K562 (cell line): ENCODE measurements at regions not wholly inside any gene's neighbourhood (a gene's known extent, or its start where the extent isn't known, plus 50 kb on each side); places are given as distances from the start of the nearest gene placed in this dataset.

ENCODE experiments used
- ATAC-seq: fragments of 200-7000 bp; cut with Tn5 transposase; 3 replicates; pipeline ENCODE4 v1.9.1; 2020; ENCODE audit warnings: moderate library complexity
- BruUV-seq: library from RNA; stranded (reverse); fragments of 400-500 nt; replicated peaks from 2 replicates; lab custom pipeline; 2021; lab: Mats Ljungman, UMichigan
- CTCF ChIA-PET: fragments of 300-600 bp; formaldehyde crosslinking; extraction: SDS; loops from one replicate; lab custom pipeline; 2021; ENCODE audit warnings: low intra/inter-chr PET ratio; lab: Yijun Ruan, JAX
- POLR2A ChIA-PET: fragments of 300-600, 350-650 bp; sonication (Branson Sonifier 250); formaldehyde crosslinking; extraction: SDS; loops from one replicate; lab custom pipeline; 2021; ENCODE audit warnings: antibody characterized with exemption, inconsistent platforms; lab: Yijun Ruan, JAX
- DNase-seq, 4 experiments: peaks; one replicate each; pipeline versions ENCODE4 v3.0.0 to v3.0.0-alpha.2; 2011 to 2018; ENCODE audit warnings: low spot score in 3 of 4, mixed read lengths in 3 of 4; ENCODE audit errors: extremely low read depth in 1 of 4
- FAIRE-seq: peaks from 2 replicates; lab custom pipeline; 2011; peaks lifted over from hg19 to GRCh38; lab: Jason Lieb, UNC
- H2AFZ ChIP-seq: 2 replicates; pipeline ENCODE4 v1.6.0; 2011; ENCODE audit warnings: low read depth, low read length, control low read depth, inconsistent platforms
- H3K27ac ChIP-seq: fragments of 200-600 bp; 3 replicates; pipeline ENCODE4 v1.8.0; 2011; ENCODE audit warnings: low read depth, mild to moderate bottlenecking, control low read depth, inconsistent platforms, low read length, moderate library complexity, mixed read lengths; ENCODE audit errors: extremely low read depth
- H3K27me3 ChIP-seq, 2 experiments: fragments of 300-600 bp in 1 of 2; 2 replicates in 1 of 2; 3 replicates in 1 of 2; pipeline versions ENCODE4 v1.6.0 to v1.8.0; 2011; ENCODE audit warnings: inconsistent platforms in 2 of 2, low read length in 2 of 2, mild to moderate bottlenecking in 1 of 2, mixed read lengths in 1 of 2, moderate library complexity in 1 of 2; ENCODE audit not compliant: control insufficient read depth in 2 of 2, insufficient read depth in 2 of 2
- H3K36me3 ChIP-seq: fragments of 300-600 bp; 3 replicates; pipeline ENCODE4 v1.8.0; 2011; ENCODE audit warnings: mild to moderate bottlenecking, low read length, inconsistent platforms; ENCODE audit not compliant: control insufficient read depth, insufficient read depth
- H3K4me1 ChIP-seq, 2 experiments: fragments of 200-600 bp in 1 of 2; replicated peaks in 1 of 2; 2 replicates in 1 of 2; 3 replicates in 1 of 2; pipeline versions ENCODE4 v1.5.1 to v1.8.0; 2011; ENCODE audit warnings: inconsistent platforms in 2 of 2, low read length in 2 of 2, mild to moderate bottlenecking in 1 of 2, mixed read lengths in 1 of 2, moderate library complexity in 1 of 2; ENCODE audit not compliant: control insufficient read depth in 2 of 2, insufficient read depth in 2 of 2
- H3K4me2 ChIP-seq: 2 replicates; pipeline ENCODE4 v1.6.1; 2011; ENCODE audit warnings: low read length, control low read depth, inconsistent platforms, mixed read lengths; ENCODE audit not compliant: insufficient read depth
- H3K4me3 ChIP-seq: fragments of 200-600 bp; sonication (generic), shearing (Covaris generic); 2 replicates; pipeline ENCODE4 v1.5.1; 2016; ENCODE audit warnings: control low read depth, inconsistent platforms
- H3K79me2 ChIP-seq: fragments of 200-600 bp; 3 replicates; pipeline ENCODE4 v1.8.0; 2011; ENCODE audit warnings: low read length, inconsistent platforms; ENCODE audit not compliant: control insufficient read depth, insufficient read depth
- H3K9ac ChIP-seq, 2 experiments: 2 replicates each; pipeline versions ENCODE4 v1.6.0 to v1.6.1; 2011; ENCODE audit warnings: low read depth in 2 of 2, low read length in 2 of 2, control low read depth in 1 of 2, inconsistent platforms in 1 of 2, mild to moderate bottlenecking in 1 of 2, mixed read lengths in 1 of 2; ENCODE audit not compliant: insufficient read depth in 1 of 2
- H3K9me1 ChIP-seq: one replicate; pipeline ENCODE4 v1.6.0; 2011; ENCODE audit warnings: inconsistent platforms, mild to moderate bottlenecking, low read length, moderate library complexity; ENCODE audit not compliant: control insufficient read depth, insufficient read depth
- H3K9me3 ChIP-seq: replicated peaks from 2 replicates; pipeline ENCODE4 v1.5.1; 2011; ENCODE audit warnings: low read depth, low read length, inconsistent platforms; ENCODE audit not compliant: control insufficient read depth, insufficient read depth
- H4K20me1 ChIP-seq: replicated peaks from 2 replicates; pipeline ENCODE4 v1.6.1; 2011; ENCODE audit warnings: low read length, inconsistent platforms, mixed read lengths; ENCODE audit not compliant: control insufficient read depth, insufficient read depth
- CEBPB ChIP-seq: fragments of 450-650 bp; IDR thresholded peaks from 2 replicates; pipeline ENCODE4 v1.6.1; 2016; ENCODE audit warnings: missing genetic modification characterization, missing compliant biosample characterization
- RAD21 ChIP-seq, 2 experiments: fragments of 250-450 bp in 1 of 2; fragments of 450-650 bp in 1 of 2; sonication (Bioruptor Pico) in 1 of 2; formaldehyde crosslinking in 1 of 2; IDR thresholded peaks in 1 of 2; conservative IDR thresholded peaks in 1 of 2; 2 replicates each; pipeline versions ENCODE4 v1.4.0 to v1.8.0; 2020 to 2022; ENCODE audit warnings: mild to moderate bottlenecking in 2 of 2, moderate library complexity in 1 of 2
- WGBS: fragments of 100-300 bp; shearing (Covaris generic); methylation state at CpG from one replicate; pipeline ENCODE4 v1.1.6; 2016; ENCODE audit warnings: low coverage, mixed read lengths; ENCODE audit not compliant: insufficient coverage; ENCODE audit errors: missing lambda C conversion rate; 5-methylcytosine and 5-hydroxymethylcytosine counted together
- in situ Hi-C: fragments of 300-500 bp; cut with MboI; formaldehyde crosslinking; loops from 4 replicates; pipeline ENCODE4 v1.15.0; 2018; ENCODE audit warnings: inconsistent platforms, mixed read lengths
- intact Hi-C: fragments of 100-400 bp; cut with micrococcal nuclease; formaldehyde crosslinking; loops from 2 replicates; pipeline ENCODE4 v1.14.2; 2022
- TF ChIP-seq, protein P1 (sequence below), 3 experiments: IDR thresholded peaks in 2 of 3; conservative IDR thresholded peaks in 1 of 3; 2 replicates each; pipeline ENCODE4 v1.5.1; 2011 to 2012; ENCODE audit warnings: low read length in 3 of 3, mild to moderate bottlenecking in 3 of 3, control low read depth in 2 of 3, improper control_type of control experiment in 1 of 3, inconsistent platforms in 1 of 3, low read depth in 1 of 3, mixed read lengths in 1 of 3, moderate library complexity in 1 of 3; ENCODE audit not compliant: insufficient read depth in 2 of 3
- TF ChIP-seq, protein P2 (sequence below): IDR thresholded peaks from 2 replicates; pipeline ENCODE4 v1.6.1; 2011; ENCODE audit warnings: borderline replicate concordance, low read depth, mild to moderate bottlenecking, moderate library complexity, low read length; ENCODE audit not compliant: insufficient read depth, poor library complexity, severe bottlenecking
- TF ChIP-seq, protein P3 (sequence below): fragments of 450-650 bp; formaldehyde crosslinking; IDR thresholded peaks from 2 replicates; pipeline ENCODE4 v1.4.0; 2020; ENCODE audit warnings: mild to moderate bottlenecking, moderate library complexity

DNA sequence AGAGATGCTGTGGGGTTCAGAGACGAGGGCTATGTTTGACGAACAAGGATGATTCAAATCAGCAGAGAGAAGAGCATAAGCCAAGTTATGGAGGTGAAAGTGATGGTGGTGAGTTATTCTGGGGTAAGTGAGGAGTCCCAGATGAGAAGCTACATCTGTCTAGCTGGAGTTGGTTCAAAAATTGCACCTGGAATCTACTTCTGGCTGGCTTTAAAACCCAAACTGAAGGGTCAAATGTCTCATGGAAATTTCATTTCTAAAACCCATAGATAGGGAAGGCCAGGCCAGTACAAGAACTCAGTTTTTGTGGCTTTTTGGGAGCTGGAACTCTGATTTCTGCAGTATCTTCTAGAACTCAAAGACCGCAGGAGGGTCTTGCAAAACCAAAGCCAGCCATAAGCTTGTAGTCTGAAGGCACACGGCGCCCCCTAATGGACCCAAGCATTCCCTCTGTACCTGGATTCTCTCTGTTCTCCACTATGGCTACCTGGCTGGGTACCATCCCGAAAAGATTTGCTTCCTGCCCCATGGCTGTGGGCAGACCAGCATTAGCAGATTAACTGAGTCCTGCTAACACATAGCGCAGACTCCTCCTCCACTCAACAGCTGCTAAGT, 229.1 kb upstream of the SLC14A2 start:
- WGBS: 2% methylated on average over 4 of the region's 7 CpGs

More for the DNA sequence above, 229.1 kb upstream of the SLC14A2 start:
- intact Hi-C loops: loop anchor here (10.0 kb wide), 1 partner anchor 1761 kb away; no protein-coding TSS in a partner anchor
- BruUV-seq: no TSS peak
- Histone ChIP-seq H3K27me3 (no peaks in the 10 kb centered on the region), H3K36me3 (no peaks in the 10 kb centered on the region), H4K20me1 (no peaks in the 10 kb centered on the region), H3K9me1 (no peaks in the 10 kb centered on the region), H3K79me2 (no peaks in the 10 kb centered on the region), H3K9ac (no peak overlapping the region), H3K4me2 (no peak overlapping the region), H3K4me3 (no peak overlapping the region), H3K4me1 (no peaks in the 10 kb centered on the region), H3K9me3 (no peaks in the 10 kb centered on the region), H3K27ac (no peak overlapping the region), H2AFZ (no peak overlapping the region)
- TF ChIP-seq CEBPB (tag): peak; percentile 36; the same call in 1 of the 2 replicates
- TF ChIP-seq, protein P1, sequence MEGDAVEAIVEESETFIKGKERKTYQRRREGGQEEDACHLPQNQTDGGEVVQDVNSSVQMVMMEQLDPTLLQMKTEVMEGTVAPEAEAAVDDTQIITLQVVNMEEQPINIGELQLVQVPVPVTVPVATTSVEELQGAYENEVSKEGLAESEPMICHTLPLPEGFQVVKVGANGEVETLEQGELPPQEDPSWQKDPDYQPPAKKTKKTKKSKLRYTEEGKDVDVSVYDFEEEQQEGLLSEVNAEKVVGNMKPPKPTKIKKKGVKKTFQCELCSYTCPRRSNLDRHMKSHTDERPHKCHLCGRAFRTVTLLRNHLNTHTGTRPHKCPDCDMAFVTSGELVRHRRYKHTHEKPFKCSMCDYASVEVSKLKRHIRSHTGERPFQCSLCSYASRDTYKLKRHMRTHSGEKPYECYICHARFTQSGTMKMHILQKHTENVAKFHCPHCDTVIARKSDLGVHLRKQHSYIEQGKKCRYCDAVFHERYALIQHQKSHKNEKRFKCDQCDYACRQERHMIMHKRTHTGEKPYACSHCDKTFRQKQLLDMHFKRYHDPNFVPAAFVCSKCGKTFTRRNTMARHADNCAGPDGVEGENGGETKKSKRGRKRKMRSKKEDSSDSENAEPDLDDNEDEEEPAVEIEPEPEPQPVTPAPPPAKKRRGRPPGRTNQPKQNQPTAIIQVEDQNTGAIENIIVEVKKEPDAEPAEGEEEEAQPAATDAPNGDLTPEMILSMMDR (IDR thresholded peaks at IDR 0.05 in 2 of 3, conservative IDR thresholded peaks at IDR 0.05 in 1 of 3; ENCODE audit: insufficient read depth in 2 of 3, low read depth in 1 of 3, low read length in 3 of 3): peak; percentile 32 to 49 (median 41); a peak in 3 of 6 replicates
- TF ChIP-seq, protein P2, sequence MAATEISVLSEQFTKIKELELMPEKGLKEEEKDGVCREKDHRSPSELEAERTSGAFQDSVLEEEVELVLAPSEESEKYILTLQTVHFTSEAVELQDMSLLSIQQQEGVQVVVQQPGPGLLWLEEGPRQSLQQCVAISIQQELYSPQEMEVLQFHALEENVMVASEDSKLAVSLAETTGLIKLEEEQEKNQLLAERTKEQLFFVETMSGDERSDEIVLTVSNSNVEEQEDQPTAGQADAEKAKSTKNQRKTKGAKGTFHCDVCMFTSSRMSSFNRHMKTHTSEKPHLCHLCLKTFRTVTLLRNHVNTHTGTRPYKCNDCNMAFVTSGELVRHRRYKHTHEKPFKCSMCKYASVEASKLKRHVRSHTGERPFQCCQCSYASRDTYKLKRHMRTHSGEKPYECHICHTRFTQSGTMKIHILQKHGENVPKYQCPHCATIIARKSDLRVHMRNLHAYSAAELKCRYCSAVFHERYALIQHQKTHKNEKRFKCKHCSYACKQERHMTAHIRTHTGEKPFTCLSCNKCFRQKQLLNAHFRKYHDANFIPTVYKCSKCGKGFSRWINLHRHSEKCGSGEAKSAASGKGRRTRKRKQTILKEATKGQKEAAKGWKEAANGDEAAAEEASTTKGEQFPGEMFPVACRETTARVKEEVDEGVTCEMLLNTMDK: peak; percentile 61
- TF ChIP-seq, protein P3, sequence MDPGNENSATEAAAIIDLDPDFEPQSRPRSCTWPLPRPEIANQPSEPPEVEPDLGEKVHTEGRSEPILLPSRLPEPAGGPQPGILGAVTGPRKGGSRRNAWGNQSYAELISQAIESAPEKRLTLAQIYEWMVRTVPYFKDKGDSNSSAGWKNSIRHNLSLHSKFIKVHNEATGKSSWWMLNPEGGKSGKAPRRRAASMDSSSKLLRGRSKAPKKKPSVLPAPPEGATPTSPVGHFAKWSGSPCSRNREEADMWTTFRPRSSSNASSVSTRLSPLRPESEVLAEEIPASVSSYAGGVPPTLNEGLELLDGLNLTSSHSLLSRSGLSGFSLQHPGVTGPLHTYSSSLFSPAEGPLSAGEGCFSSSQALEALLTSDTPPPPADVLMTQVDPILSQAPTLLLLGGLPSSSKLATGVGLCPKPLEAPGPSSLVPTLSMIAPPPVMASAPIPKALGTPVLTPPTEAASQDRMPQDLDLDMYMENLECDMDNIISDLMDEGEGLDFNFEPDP (CRISPR knock-in tag): no peak
- TF ChIP-seq RAD21 (CRISPR knock-in tag; conservative IDR thresholded peaks at IDR 0.05 in 1 of 2, IDR thresholded peaks at IDR 0.05 in 1 of 2): peak; percentile 30 to 53
- ChIA-PET POLR2A (interaction anchor here (0.7 kb wide), 1 partner anchor 24 kb away, joined by 3 read pairs; no protein-coding TSS in a partner anchor), CTCF (interaction anchor here (0.6 to 1.3 kb wide), 2 partner anchors 111 to 1765 kb away, joined by 3 read pairs; no protein-coding TSS in a partner anchor)
- in situ Hi-C loops: no loop called here
- peak; percentile 5 to 31 (median 10) for DNase-seq
- no peak for FAIRE-seq
- ATAC-seq: peak; percentile 78
